GM12891 (cell line): ENCODE measurements at regions not wholly inside any gene's neighbourhood (a gene's known extent, or its start where the extent isn't known, plus 50 kb on each side); places are given as distances from the start of the nearest gene placed in this dataset.

ENCODE experiments used
- POLR2A ChIP-seq: IDR thresholded peaks from 2 replicates; pipeline ENCODE4 v1.6.1; 2011; ENCODE audit warnings: low read depth, low read length, control low read depth
- POLR2AphosphoS5 ChIP-seq: IDR thresholded peaks from 2 replicates; pipeline ENCODE4 v1.6.1; 2011; ENCODE audit warnings: low read depth, low read length, control low read depth
- POU2F2 ChIP-seq: IDR thresholded peaks from 2 replicates; pipeline ENCODE4 v1.6.1; 2011; ENCODE audit warnings: low read depth, mild to moderate bottlenecking, control low read depth, low read length, moderate library complexity
- SPI1 ChIP-seq: IDR thresholded peaks from 2 replicates; pipeline ENCODE4 v1.6.1; 2011; ENCODE audit warnings: low read depth, low read length, control low read depth
- TAF1 ChIP-seq: IDR thresholded peaks from 2 replicates; pipeline ENCODE4 v1.6.1; 2011; ENCODE audit warnings: low read depth, low read length, control low read depth

GRCh38 chr1:37286881-37287280, 187.5 kb upstream of the ZC3H12A start:
- no peak for TF ChIP-seq TAF1
- no peak for TF ChIP-seq POLR2AphosphoS5
- TF ChIP-seq POU2F2, result no peak
- TF ChIP-seq POLR2A, result no peak
- no peak for TF ChIP-seq SPI1
